H1 (cell line): ENCODE measurements at regions not wholly inside any gene's neighbourhood (a gene's known extent, or its start where the extent isn't known, plus 50 kb on each side); places are given as distances from the start of the nearest gene placed in this dataset.

Experiments used
- CTCF ChIA-PET: fragments of 300-600 bp; sonication (Branson Sonifier 250); formaldehyde crosslinking; loops from one replicate; lab custom pipeline; 2021; ENCODE audit not compliant: partially characterized antibody; lab: Charles Lee
- POLR2A ChIA-PET: fragments of 300-600 bp; sonication (Branson Sonifier 250); formaldehyde crosslinking; loops from one replicate; lab custom pipeline; 2021; ENCODE audit warnings: inconsistent platforms; ENCODE audit not compliant: partially characterized antibody; lab: Charles Lee
- DNase-seq, 2 experiments: peaks; one replicate each; pipeline versions ENCODE4 v3.0.0 to v3.0.0-alpha.2; 2010 to 2022; ENCODE audit warnings: low spot score in 2 of 2, low read depth in 1 of 2, mixed read lengths in 1 of 2
- FAIRE-seq: peaks from 2 replicates; lab custom pipeline; 2011; peaks lifted over from hg19 to GRCh38; lab: Jason Lieb, UNC
- H2AFZ ChIP-seq: 2 replicates; pipeline ENCODE4 v1.8.1; 2012; ENCODE audit warnings: low read length, inconsistent platforms
- H2AK5ac ChIP-seq: 2 replicates; pipeline ENCODE4 v1.6.1; 2013; ENCODE audit warnings: low read depth, low read length
- H2BK120ac ChIP-seq: replicated peaks from 2 replicates; pipeline ENCODE3; 2013; ENCODE audit warnings: low read depth, low read length, inconsistent platforms
- H2BK12ac ChIP-seq: 2 replicates; pipeline ENCODE4 v1.6.1; 2013; ENCODE audit warnings: low read depth, low read length
- H2BK15ac ChIP-seq: 2 replicates; pipeline ENCODE4 v1.6.1; 2013; ENCODE audit warnings: low read length
- H2BK20ac ChIP-seq: 2 replicates; pipeline ENCODE4 v1.6.1; 2013; ENCODE audit warnings: low read length
- H2BK5ac ChIP-seq: 2 replicates; pipeline ENCODE4 v1.6.1; 2013; ENCODE audit warnings: low read depth, low read length
- H3K14ac ChIP-seq: 2 replicates; pipeline ENCODE4 v1.6.1; 2013; ENCODE audit warnings: inconsistent platforms; ENCODE audit not compliant: insufficient read length
- H3K18ac ChIP-seq: 2 replicates; pipeline ENCODE4 v1.6.1; 2013; ENCODE audit warnings: low read length; ENCODE audit errors: extremely low read depth
- H3K23ac ChIP-seq: 2 replicates; pipeline ENCODE4 v1.6.1; 2013; ENCODE audit warnings: inconsistent platforms; ENCODE audit not compliant: insufficient read length
- H3K23me2 ChIP-seq: 2 replicates; pipeline ENCODE4 v1.6.1; 2013; ENCODE audit warnings: low read depth, low read length
- H3K27ac ChIP-seq: 2 replicates; pipeline ENCODE4 v1.6.1; 2011; ENCODE audit warnings: low read depth, low read length, inconsistent platforms
- H3K27me3 ChIP-seq, 4 experiments: replicated peaks in 1 of 4; 1 replicate in 1 of 4; 2 replicates in 3 of 4; pipeline versions ENCODE4 v1.6.1 to v1.8.1; 2011 to 2013; ENCODE audit warnings: low read length in 3 of 4, mild to moderate bottlenecking in 3 of 4, inconsistent platforms in 2 of 4, mixed read lengths in 2 of 4, moderate library complexity in 1 of 4; ENCODE audit not compliant: control insufficient read depth in 3 of 4, insufficient read depth in 3 of 4; ENCODE audit errors: extremely low read depth in 1 of 4
- H3K36me3 ChIP-seq, 4 experiments: 2 replicates each; pipeline versions ENCODE4 v1.6.1 to v1.8.1; 2011 to 2013; ENCODE audit warnings: mild to moderate bottlenecking in 4 of 4, low read length in 3 of 4, moderate library complexity in 2 of 4, control low read depth in 1 of 4, inconsistent platforms in 1 of 4; ENCODE audit not compliant: insufficient read depth in 4 of 4, control insufficient read depth in 2 of 4
- H3K4ac ChIP-seq: replicated peaks from 2 replicates; pipeline ENCODE3; 2013; ENCODE audit warnings: low read length, low read depth, mixed read lengths, inconsistent platforms; ENCODE audit not compliant: insufficient read length
- H3K4me1 ChIP-seq, 4 experiments: replicated peaks in 1 of 4; 1 replicate in 1 of 4; 2 replicates in 3 of 4; pipeline versions ENCODE4 v1.6.1 to v1.8.1; 2011 to 2013; ENCODE audit warnings: low read length in 3 of 4, inconsistent platforms in 2 of 4, mixed read lengths in 1 of 4; ENCODE audit not compliant: insufficient read depth in 4 of 4, control insufficient read depth in 3 of 4
- H3K4me2 ChIP-seq, 2 experiments: 2 replicates each; pipeline versions ENCODE4 v1.6.1 to v1.8.1; 2011 to 2013; ENCODE audit warnings: low read depth in 2 of 2, low read length in 2 of 2, control low read depth in 1 of 2, inconsistent platforms in 1 of 2, mild to moderate bottlenecking in 1 of 2; ENCODE audit not compliant: insufficient read depth in 1 of 2
- H3K4me3 ChIP-seq, 4 experiments: fragments of 200-600, 300-600 bp in 1 of 4; sonication (generic), shearing (Covaris generic), sonication (Bioruptor Twin) in 1 of 4; 2 replicates each; pipeline versions ENCODE4 v1.5.1 to v1.8.1; 2011 to 2016; ENCODE audit warnings: low read length in 4 of 4, low read depth in 3 of 4, control low read depth in 2 of 4, inconsistent platforms in 2 of 4, mild to moderate bottlenecking in 2 of 4, mixed read lengths in 1 of 4, moderate library complexity in 1 of 4; ENCODE audit not compliant: insufficient read depth in 2 of 4; ENCODE audit errors: extremely low read depth in 1 of 4
- H3K56ac ChIP-seq: replicated peaks from 2 replicates; pipeline ENCODE3; 2013; ENCODE audit warnings: low read depth, mild to moderate bottlenecking, mixed read lengths, low read length, inconsistent platforms; ENCODE audit not compliant: insufficient read length
- H3K79me1 ChIP-seq: 2 replicates; pipeline ENCODE4 v1.6.1; 2013; ENCODE audit warnings: low read depth, low read length, control low read depth
- H3K79me2 ChIP-seq, 2 experiments: 2 replicates each; pipeline versions ENCODE4 v1.6.1 to v1.8.1; 2012 to 2013; ENCODE audit warnings: low read length in 2 of 2, mild to moderate bottlenecking in 2 of 2, inconsistent platforms in 1 of 2; ENCODE audit not compliant: insufficient read depth in 2 of 2, control insufficient read depth in 1 of 2
- H3K9ac ChIP-seq, 4 experiments: replicated peaks in 1 of 4; 1 replicate in 1 of 4; 2 replicates in 3 of 4; pipeline versions ENCODE4 v1.6.1 to v1.8.1; 2011 to 2013; ENCODE audit warnings: low read depth in 3 of 4, low read length in 3 of 4, control low read depth in 2 of 4, mild to moderate bottlenecking in 2 of 4, moderate library complexity in 2 of 4, inconsistent platforms in 1 of 4; ENCODE audit errors: extremely low read depth in 1 of 4
- H3K9me3 ChIP-seq, 2 experiments: 2 replicates each; pipeline versions ENCODE4 v1.6.1 to v1.8.1; 2012 to 2013; ENCODE audit warnings: mild to moderate bottlenecking in 2 of 2, moderate library complexity in 2 of 2, control low read depth in 1 of 2, inconsistent platforms in 1 of 2, low read depth in 1 of 2, low read length in 1 of 2, mixed read lengths in 1 of 2; ENCODE audit not compliant: insufficient read depth in 2 of 2
- H4K20me1 ChIP-seq, 2 experiments: replicated peaks in 1 of 2; 2 replicates each; pipeline versions ENCODE3 to v1.8.1; 2011 to 2013; ENCODE audit warnings: inconsistent platforms in 2 of 2, low read length in 2 of 2, mild to moderate bottlenecking in 1 of 2; ENCODE audit not compliant: insufficient read depth in 2 of 2, control insufficient read depth in 1 of 2
- H4K5ac ChIP-seq: 2 replicates; pipeline ENCODE4 v1.6.1; 2013; ENCODE audit warnings: low read length, low read depth, mixed read lengths, inconsistent platforms; ENCODE audit not compliant: insufficient read length
- H4K8ac ChIP-seq: 2 replicates; pipeline ENCODE4 v1.8.0; 2013; ENCODE audit warnings: mild to moderate bottlenecking, moderate library complexity, low read length, inconsistent platforms; ENCODE audit not compliant: insufficient read depth; ENCODE audit errors: extremely low read depth
- H4K91ac ChIP-seq: replicated peaks from 2 replicates; pipeline ENCODE3; 2013; ENCODE audit warnings: low read length, mixed read lengths, inconsistent platforms; ENCODE audit not compliant: insufficient read length
- ASH2L ChIP-seq: fragments of 200-600, 300-600 bp; sonication (generic); IDR thresholded peaks from one replicate; pipeline ENCODE4 v1.7.1; 2017; ENCODE audit warnings: low read length
- BCL11A ChIP-seq, 2 experiments: IDR thresholded peaks; one replicate each; pipeline ENCODE4 v1.6.1; 2011; ENCODE audit warnings: low read depth in 2 of 2, low read length in 2 of 2, mild to moderate bottlenecking in 2 of 2
- BRCA1 ChIP-seq: IDR thresholded peaks from 2 replicates; pipeline ENCODE4 v1.6.1; 2012; ENCODE audit warnings: low read depth, low read length, improper control_type of control experiment
- CBX8 ChIP-seq: fragments of 300-800, 300-1000 bp; sonication (generic); IDR thresholded peaks from 2 replicates; pipeline ENCODE4 v1.7.1; 2016; ENCODE audit warnings: low read depth, low read length, borderline replicate concordance
- CEBPB ChIP-seq: IDR thresholded peaks from 2 replicates; pipeline ENCODE4 v1.6.1; 2012; ENCODE audit warnings: low read depth, low read length
- EZH2 ChIP-seq: fragments of 200-600 bp; sonication (generic); IDR thresholded peaks from 2 replicates; pipeline ENCODE4 v1.7.1; 2012; ENCODE audit warnings: low read depth, mild to moderate bottlenecking, moderate library complexity, low read length, inconsistent platforms; ENCODE audit not compliant: severe bottlenecking
- JUN ChIP-seq: IDR thresholded peaks from 2 replicates; pipeline ENCODE4 v1.6.1; 2011; ENCODE audit warnings: low read depth, mild to moderate bottlenecking, improper control_type of control experiment, low read length
- SIN3A ChIP-seq, 2 experiments: IDR thresholded peaks in 1 of 2; conservative IDR thresholded peaks in 1 of 2; 2 replicates each; pipeline ENCODE4 v1.6.1; 2011 to 2012; ENCODE audit warnings: low read length in 2 of 2, improper control_type of control experiment in 1 of 2, low read depth in 1 of 2, mild to moderate bottlenecking in 1 of 2
- WGBS, 2 experiments: shearing (Covaris generic) in 1 of 2; methylation state at CpG; one replicate each; pipeline versions ENCODE4 v1.1.6 to v1.1.7; 2013 to 2015; ENCODE audit warnings: low lambda C conversion rate in 2 of 2, mixed read lengths in 2 of 2, inconsistent platforms in 1 of 2, low coverage in 1 of 2, missing lambda C conversion rate in 1 of 2; ENCODE audit not compliant: insufficient replicate concordance in 2 of 2, insufficient coverage in 1 of 2, insufficient read length in 1 of 2; ENCODE audit errors: extremely low coverage in 1 of 2, missing lambda C conversion rate in 1 of 2; 5-methylcytosine and 5-hydroxymethylcytosine counted together

DNA sequence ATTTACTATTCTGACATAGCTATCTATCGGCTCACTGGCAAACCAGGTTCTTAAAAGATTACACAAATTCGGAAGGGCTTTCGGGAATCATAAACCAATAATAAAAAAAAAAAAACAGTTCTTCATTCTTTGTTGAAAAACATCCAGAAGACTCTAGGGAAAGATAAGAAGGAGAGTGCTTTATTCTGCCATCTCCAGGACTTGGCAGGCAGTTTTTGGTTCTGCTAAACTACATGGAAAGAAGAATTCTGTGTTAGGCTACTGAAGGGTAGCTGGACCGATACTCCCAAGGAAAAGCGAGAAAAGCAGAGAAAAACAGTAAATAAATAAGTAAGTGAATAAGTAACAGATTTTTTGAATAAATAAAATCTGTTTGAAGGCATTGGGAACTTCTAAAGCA lies 423.5 kb upstream of the KLF6 start:
- H3K79me2 ChIP-seq, result no peaks in the 10 kb centered on the region
- H3K27me3 ChIP-seq, result no peaks in the 10 kb centered on the region
- H2BK20ac ChIP-seq, result no peak overlapping the region
- H3K4ac ChIP-seq, result no peak overlapping the region
- no peak overlapping the region for H3K14ac ChIP-seq
- no peak overlapping the region for H3K56ac ChIP-seq
- TF ChIP-seq CEBPB (no peak), JUN (no peak), BRCA1 (no peak), CBX8 (no peak), SIN3A (conservative IDR thresholded peaks at IDR 0.05 in 1 of 2, IDR thresholded peaks at IDR 0.05 in 1 of 2; ENCODE audit: low read depth in 1 of 2, low read length in 2 of 2) (no peak), ASH2L (no peak), EZH2 (no peak), BCL11A (IDR thresholded peaks at IDR 0.05; ENCODE audit: low read depth in 2 of 2, low read length in 2 of 2) (no peak)
- no peak overlapping the region for H2BK15ac ChIP-seq
- H2BK5ac ChIP-seq, result no peak overlapping the region
- no peaks in the 10 kb centered on the region for H4K20me1 ChIP-seq
- no peaks in the 10 kb centered on the region for H3K9me3 ChIP-seq
- 95% methylated on average over 5 of the region's 5 CpGs; no CpG with 5 or more reads in 1 of the 2 experiments for WGBS, 2 experiments
- no peaks in the 10 kb centered on the region for H3K23me2 ChIP-seq
- no peak overlapping the region for H4K8ac ChIP-seq
- H2AK5ac ChIP-seq, result no peak overlapping the region
- H3K23ac ChIP-seq, result no peak overlapping the region
- no peak overlapping the region for H3K27ac ChIP-seq
- no peak overlapping the region for H3K9ac ChIP-seq
- CTCF ChIA-PET, result interaction anchor here (0.7 kb wide), 1 partner anchor 173 kb away, joined by 3 read pairs; no protein-coding TSS in a partner anchor
- H2AFZ ChIP-seq, result no peak overlapping the region
- H2BK12ac ChIP-seq, result no peak overlapping the region
- no peak for DNase-seq
- no peaks in the 10 kb centered on the region for H3K79me1 ChIP-seq
- H4K5ac ChIP-seq, result no peak overlapping the region
- no peak overlapping the region for H3K18ac ChIP-seq
- H3K4me2 ChIP-seq, result no peak overlapping the region
- H3K4me3 ChIP-seq, result no peak overlapping the region
- no peak for FAIRE-seq
- POLR2A ChIA-PET, result no interaction called here
- no peak overlapping the region for H4K91ac ChIP-seq
- H3K4me1 ChIP-seq, result no peaks in the 10 kb centered on the region; a peak in 2 of 7 replicates
- no peak overlapping the region for H2BK120ac ChIP-seq
- H3K36me3 ChIP-seq, result no peaks in the 10 kb centered on the region
